NT2/D1 (cell line): ENCODE measurements at regions not wholly inside any gene's neighbourhood (a gene's known extent, or its start where the extent isn't known, plus 50 kb on each side); places are given as distances from the start of the nearest gene placed in this dataset.

ENCODE experiments used
- SUZ12 ChIP-seq: IDR thresholded peaks from 2 replicates; pipeline ENCODE4 v1.6.1; 2011; ENCODE audit not compliant: insufficient read length, insufficient read depth; ENCODE audit errors: extremely low read depth
- YY1 ChIP-seq: IDR thresholded peaks from 2 replicates; pipeline ENCODE4 v1.6.1; 2011; ENCODE audit not compliant: insufficient read length, insufficient read depth
- ZNF274 ChIP-seq: IDR thresholded peaks from 2 replicates; pipeline ENCODE4 v1.6.1; 2011; ENCODE audit warnings: mild to moderate bottlenecking, low read depth, low read length

GRCh38 chr6:23712756-23713155, 413.3 kb upstream of the NRSN1 start:
- TF ChIP-seq ZNF274 (no peak), YY1 (no peak), SUZ12 (no peak)
